Activated naive CD8-positive, alpha-beta T cell treated with anti-CD3 and anti-CD28 coated beads, Interleukin-2, amount 50 U/mL, for 24 hours (primary cell): ENCODE measurements at regions not wholly inside any gene's neighbourhood (a gene's known extent, or its start where the extent isn't known, plus 50 kb on each side); places are given as distances from the start of the nearest gene placed in this dataset.
"Not testable (repeated sequence)": the region's sequence is repeated elsewhere in the genome, so short reads cannot be mapped to it uniquely, and the experiment has no call there.

Source experiments
- ATAC-seq: fragments of 150-1000 bp; cut with Tn5 transposase; one replicate; pipeline ENCODE4 v1.10.0; 2021
- DNase-seq: peaks from one replicate; pipeline ENCODE4 v3.0.0; 2021
- H3K27ac Mint-ChIP-seq: one replicate; pipeline ENCODE4 v1.8.0; 2021; ENCODE audit warnings: mild to moderate bottlenecking, mixed read lengths
- H3K27me3 Mint-ChIP-seq: one replicate; pipeline ENCODE4 v1.8.0; 2021; ENCODE audit warnings: mixed read lengths
- H3K36me3 Mint-ChIP-seq: one replicate; pipeline ENCODE4 v1.8.0; 2021; ENCODE audit warnings: low read depth, mixed read lengths
- H3K4me1 Mint-ChIP-seq: one replicate; pipeline ENCODE4 v1.8.0; 2021; ENCODE audit warnings: mixed read lengths
- H3K4me3 Mint-ChIP-seq: one replicate; pipeline ENCODE4 v1.8.0; 2021; ENCODE audit warnings: mild to moderate bottlenecking, moderate library complexity, mixed read lengths
- H3K9me3 Mint-ChIP-seq: one replicate; pipeline ENCODE4 v1.8.0; 2021; ENCODE audit warnings: mixed read lengths

DNA sequence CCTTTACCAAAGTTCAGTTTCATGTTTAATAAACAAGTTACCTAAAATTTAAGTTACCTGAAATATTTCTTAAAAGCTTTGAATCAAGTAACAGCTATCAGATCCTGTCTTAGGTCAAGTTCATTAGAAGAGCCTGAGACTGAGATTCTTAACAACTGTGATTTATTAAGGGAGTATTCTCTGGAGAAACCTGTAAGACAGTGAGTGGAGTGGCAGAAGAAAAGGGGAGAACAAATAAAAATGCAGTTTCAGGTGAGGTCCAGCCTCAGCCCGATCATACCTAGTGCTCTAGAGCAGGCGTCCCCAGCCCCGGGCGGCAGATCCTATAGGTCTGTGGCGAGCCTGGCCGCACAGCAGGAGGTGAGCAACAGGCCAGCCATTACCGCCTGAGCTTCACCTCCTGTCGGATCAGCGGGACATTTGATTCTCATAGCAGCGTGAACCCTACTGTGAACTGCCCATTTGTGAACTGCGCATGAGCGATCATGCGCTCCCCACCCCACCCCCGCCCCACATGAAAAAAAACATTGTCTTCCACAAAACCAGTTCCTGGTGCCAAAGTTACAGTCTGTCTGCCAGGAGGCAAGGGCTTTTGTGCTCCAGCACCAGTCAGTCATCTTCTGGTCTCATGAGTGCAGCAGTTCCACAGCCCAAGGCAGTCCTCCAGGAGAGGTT, 59.2 kb upstream of the ADGRB3 start:
- no peak overlapping the region for H3K4me3 Mint-ChIP-seq
- DNase-seq: no peak
- no peaks in the 10 kb centered on the region for H3K9me3 Mint-ChIP-seq
- ATAC-seq: no peak
- no peaks in the 10 kb centered on the region for H3K36me3 Mint-ChIP-seq
- H3K27ac Mint-ChIP-seq: no peak overlapping the region
- H3K27me3 Mint-ChIP-seq: peaks cover 3% of the 10 kb centered on the region
- H3K4me1 Mint-ChIP-seq: no peaks in the 10 kb centered on the region

DNA sequence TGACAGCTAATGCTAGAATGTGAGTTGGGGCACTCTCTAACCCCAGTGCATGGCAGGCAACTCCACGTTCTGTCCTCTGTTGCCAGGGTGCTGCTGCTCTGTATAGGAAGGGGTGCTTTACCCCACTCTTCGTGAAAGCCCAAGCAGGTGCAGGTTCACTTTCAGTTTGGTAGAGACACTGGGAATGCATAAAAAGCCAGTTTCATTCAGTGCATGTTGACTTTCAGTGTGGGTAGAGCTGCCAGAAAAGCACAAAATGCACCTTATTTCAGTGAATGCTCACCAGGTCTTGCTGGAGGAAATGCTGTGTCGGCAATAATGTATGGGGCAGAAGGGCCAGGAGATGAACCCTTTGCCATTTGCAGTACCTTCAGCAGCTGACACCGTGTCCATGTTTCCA, 62.1 kb upstream of the ADGRB3 start:
- H3K4me3 Mint-ChIP-seq: no peak overlapping the region
- H3K27me3 Mint-ChIP-seq: peaks cover 3% of the 10 kb centered on the region
- no peak overlapping the region for H3K27ac Mint-ChIP-seq
- no peaks in the 10 kb centered on the region for H3K4me1 Mint-ChIP-seq
- ATAC-seq (no peak), DNase-seq (no peak)
- H3K36me3 Mint-ChIP-seq: no peaks in the 10 kb centered on the region
- H3K9me3 Mint-ChIP-seq: peaks cover 7% of the 10 kb centered on the region

DNA sequence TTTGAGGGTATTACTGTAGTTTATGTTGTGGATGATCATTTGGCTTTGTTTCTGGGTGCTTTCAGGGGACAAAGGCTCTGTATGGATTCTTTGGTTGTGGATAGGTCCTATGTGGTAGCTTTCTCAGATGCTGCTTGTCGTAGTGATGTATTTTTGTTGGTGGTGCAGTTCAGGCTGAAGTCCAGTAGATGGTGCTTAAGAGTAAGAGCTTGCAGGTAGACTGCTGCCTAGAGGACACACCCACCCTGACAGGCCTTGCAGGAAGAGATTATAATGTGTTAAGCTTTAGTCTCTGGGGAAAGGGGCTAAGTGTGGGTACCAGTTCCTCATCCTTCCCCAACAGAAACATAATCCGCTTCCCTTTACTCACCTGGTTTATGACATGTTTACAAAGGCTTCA, 62.6 kb upstream of the ADGRB3 start:
- peak; percentile 40 for ATAC-seq
- peaks cover 3% of the 10 kb centered on the region for H3K27me3 Mint-ChIP-seq
- DNase-seq: peak; percentile 3
- no peak overlapping the region for H3K4me3 Mint-ChIP-seq
- no peaks in the 10 kb centered on the region for H3K36me3 Mint-ChIP-seq
- H3K27ac Mint-ChIP-seq: no peak overlapping the region
- H3K9me3 Mint-ChIP-seq: peaks cover 11% of the 10 kb centered on the region
- H3K4me1 Mint-ChIP-seq: no peaks in the 10 kb centered on the region

DNA sequence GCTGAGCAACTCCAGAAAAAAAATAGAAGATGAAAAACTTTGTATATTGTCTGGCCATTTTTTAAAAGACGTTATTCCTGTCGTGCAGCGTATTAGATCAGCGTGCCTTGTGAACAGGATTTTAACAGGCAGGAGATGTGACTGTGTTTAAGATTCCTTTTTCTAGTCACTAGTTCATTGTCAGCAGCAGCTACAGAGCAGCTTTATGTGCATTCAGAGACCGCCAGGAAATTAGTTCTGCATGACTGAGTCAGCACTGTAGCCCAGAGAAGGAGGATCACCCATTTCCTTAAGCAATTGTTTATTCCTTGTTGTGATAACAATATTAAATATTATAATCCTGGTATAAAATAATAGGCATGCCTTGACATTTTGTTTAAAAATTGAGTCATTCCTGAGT, 75.4 kb upstream of the ADGRB3 start:
- Mint-ChIP-seq H3K4me1 (no peaks in the 10 kb centered on the region), H3K4me3 (no peak overlapping the region), H3K9me3 (no peaks in the 10 kb centered on the region), H3K27me3 (no peaks in the 10 kb centered on the region), H3K27ac (no peak overlapping the region), H3K36me3 (no peaks in the 10 kb centered on the region)
- no peak for DNase-seq
- ATAC-seq: no peak

DNA sequence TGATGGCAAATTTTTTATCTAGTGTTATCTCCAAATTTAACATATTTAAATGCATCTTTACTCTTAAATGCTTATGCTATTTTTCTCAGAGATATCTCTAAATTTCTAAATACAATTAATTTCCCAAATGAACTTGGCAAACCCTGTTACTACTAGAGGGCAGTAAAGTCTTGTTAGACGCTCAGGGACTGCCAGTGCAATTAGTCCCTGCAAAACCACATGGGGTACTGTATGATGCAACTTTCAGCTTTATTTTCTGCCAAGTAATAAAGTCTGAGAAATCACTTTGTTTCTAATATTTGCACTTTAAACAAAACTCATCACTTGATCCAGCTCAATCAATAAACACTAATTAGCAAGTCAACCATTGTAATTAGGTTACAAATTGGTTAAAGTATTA, 76.0 kb upstream of the ADGRB3 start:
- Mint-ChIP-seq H3K4me3 (no peak overlapping the region), H3K27me3 (no peaks in the 10 kb centered on the region), H3K9me3 (peaks cover under 1% of the 10 kb centered on the region), H3K36me3 (no peaks in the 10 kb centered on the region), H3K27ac (no peak overlapping the region), H3K4me1 (no peaks in the 10 kb centered on the region)
- DNase-seq: no peak
- ATAC-seq: no peak

DNA sequence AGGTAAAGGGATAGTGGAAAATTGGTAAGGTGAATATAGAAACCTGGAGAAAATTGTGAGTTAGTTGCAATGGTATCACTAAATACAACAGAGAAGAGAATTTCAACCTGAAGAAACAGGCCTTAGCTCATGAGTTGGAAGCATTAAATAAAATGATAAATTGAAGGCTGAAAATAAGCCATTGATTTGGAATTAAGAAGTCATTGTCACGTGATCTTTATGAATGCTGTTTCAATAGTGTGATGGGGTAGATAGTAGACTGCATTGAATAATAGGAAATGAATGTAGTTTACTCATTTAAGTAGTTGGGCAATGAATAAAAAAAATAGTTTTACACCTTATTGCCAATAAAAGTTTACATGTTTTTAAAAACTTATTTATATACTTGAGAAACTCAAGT, 88.5 kb upstream of the ADGRB3 start:
- Mint-ChIP-seq H3K4me3 (no peak overlapping the region), H3K27me3 (no peaks in the 10 kb centered on the region), H3K27ac (no peak overlapping the region), H3K4me1 (no peaks in the 10 kb centered on the region), H3K36me3 (no peaks in the 10 kb centered on the region), H3K9me3 (peaks cover 4% of the 10 kb centered on the region)
- ATAC-seq (no peak), DNase-seq (no peak)

DNA sequence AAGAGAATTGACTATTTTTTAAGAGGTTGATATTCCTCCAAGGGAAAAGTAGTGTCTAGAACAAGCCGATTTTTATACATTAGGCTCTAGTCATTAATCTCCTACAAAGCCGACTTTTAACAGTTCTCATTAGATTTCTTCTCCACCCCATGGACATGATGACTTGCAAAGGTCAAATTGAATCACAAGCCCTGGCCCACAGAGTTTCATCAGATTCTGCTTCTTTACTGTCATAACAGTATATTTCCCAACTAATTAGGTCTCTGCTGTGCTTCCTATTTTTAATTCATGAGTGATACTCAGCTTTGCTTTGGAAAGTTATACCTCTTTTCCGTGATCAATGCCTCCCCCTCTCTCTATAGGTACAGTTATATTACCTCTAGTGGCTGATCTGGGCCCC, 90.6 kb upstream of the ADGRB3 start:
- H3K4me1 Mint-ChIP-seq: no peaks in the 10 kb centered on the region
- no peak for DNase-seq
- no peak overlapping the region for H3K4me3 Mint-ChIP-seq
- H3K27me3 Mint-ChIP-seq: no peaks in the 10 kb centered on the region
- no peak overlapping the region for H3K27ac Mint-ChIP-seq
- ATAC-seq: no peak
- H3K9me3 Mint-ChIP-seq: no peaks in the 10 kb centered on the region
- no peaks in the 10 kb centered on the region for H3K36me3 Mint-ChIP-seq

DNA sequence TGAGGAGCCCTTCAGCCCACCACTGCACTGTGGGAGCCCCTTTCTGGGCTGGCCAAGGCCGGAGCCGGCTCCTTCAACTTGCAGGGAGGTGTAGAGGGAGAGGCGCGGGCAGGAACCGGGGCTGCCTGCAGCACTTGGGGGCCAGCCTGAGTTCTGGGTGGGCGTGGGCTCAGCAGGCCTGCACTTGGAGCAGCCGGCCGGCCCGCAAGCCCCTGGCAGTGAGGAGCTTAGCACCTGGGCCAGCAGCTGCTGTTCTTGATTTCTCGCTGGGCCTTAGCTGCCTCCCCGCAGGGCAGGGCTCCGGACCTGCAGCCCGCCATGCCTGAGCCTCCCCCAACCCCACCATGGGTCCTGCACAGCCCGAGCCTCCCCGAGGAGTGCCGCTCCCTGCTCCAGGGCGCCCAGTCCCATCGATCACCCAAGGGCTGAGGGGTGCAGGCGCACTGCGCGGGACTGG, 101.7 kb upstream of the ADGRB3 start:
- no peak overlapping the region for H3K27ac Mint-ChIP-seq
- H3K4me1 Mint-ChIP-seq: no peaks in the 10 kb centered on the region
- no peak for ATAC-seq
- no peaks in the 10 kb centered on the region for H3K27me3 Mint-ChIP-seq
- H3K4me3 Mint-ChIP-seq: no peak overlapping the region
- DNase-seq: no peak
- H3K36me3 Mint-ChIP-seq: no peaks in the 10 kb centered on the region
- peaks cover 4% of the 10 kb centered on the region for H3K9me3 Mint-ChIP-seq

DNA sequence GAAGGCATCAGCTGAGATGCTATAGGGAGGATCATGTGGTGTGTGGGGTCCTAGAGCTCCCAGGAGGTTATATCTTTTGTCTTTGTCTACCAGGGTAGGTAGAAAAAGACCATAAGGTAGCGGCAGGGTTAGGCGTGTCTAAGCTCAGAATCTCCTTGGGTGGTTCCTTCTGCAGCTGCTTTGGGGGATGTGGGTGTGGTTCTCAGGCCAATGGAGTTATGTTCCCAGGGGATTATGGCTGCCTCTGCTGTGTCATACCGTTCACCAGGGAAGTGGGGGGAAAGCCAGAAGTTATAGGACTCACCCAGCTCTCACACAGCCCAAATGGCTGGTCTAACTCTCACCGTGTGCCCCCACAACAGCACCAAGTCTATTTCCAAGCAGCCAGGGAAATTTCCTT, 107.4 kb upstream of the ADGRB3 start:
- no peak overlapping the region for H3K27ac Mint-ChIP-seq
- no peaks in the 10 kb centered on the region for H3K4me1 Mint-ChIP-seq
- no peak overlapping the region for H3K4me3 Mint-ChIP-seq

DNA sequence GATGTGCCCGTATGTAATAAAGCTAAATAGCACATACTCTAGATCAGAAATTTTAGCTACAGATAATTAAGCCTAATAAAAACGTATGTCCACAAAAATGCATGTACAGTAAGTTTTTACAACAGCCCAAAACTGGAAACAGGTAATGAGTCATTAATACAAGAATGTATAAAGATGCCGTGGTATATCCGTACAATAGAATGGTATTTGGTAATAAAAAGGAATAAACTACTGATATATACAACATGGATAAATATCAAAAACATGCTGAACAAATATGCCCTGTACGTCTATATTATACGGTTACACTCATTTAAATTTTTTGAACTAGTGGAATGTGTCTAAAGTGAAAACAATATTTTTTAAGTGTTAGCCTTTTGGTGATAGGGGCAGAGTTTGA, 128.2 kb upstream of the ADGRB3 start:
- H3K4me1 Mint-ChIP-seq: no peaks in the 10 kb centered on the region
- H3K9me3 Mint-ChIP-seq: peaks cover 17% of the 10 kb centered on the region
- H3K27ac Mint-ChIP-seq: no peak overlapping the region
- no peaks in the 10 kb centered on the region for H3K27me3 Mint-ChIP-seq
- no peaks in the 10 kb centered on the region for H3K36me3 Mint-ChIP-seq
- no peak for DNase-seq
- H3K4me3 Mint-ChIP-seq: no peak overlapping the region
- ATAC-seq: no peak

More for the DNA sequence above, 107.4 kb upstream of the ADGRB3 start:
- Mint-ChIP-seq H3K36me3 (no peaks in the 10 kb centered on the region), H3K27me3 (no peaks in the 10 kb centered on the region), H3K9me3 (peaks cover 7% of the 10 kb centered on the region)
- no peak for DNase-seq
- no peak for ATAC-seq

DNA sequence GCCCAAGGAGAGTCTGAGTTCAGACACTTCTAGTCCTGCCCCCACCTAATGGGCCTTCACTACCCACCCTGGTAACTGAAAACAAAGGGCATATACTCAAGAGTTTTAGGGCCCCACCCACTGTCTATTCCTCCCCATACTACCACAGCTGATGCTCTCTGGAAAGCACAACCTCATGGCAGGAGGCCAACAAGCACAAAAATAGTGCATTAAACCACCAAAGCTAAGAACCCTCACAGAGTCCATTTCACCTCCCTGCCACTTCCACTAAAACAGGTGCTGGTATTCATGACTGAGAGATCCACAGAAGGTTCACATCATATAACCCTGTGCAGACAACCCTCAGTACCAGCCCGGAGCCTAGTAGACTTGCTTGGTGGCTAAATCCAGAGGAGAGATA, 132.1 kb upstream of the ADGRB3 start:
- ATAC-seq (no peak), DNase-seq (no peak)
- H3K9me3 Mint-ChIP-seq: peaks cover 17% of the 10 kb centered on the region
- H3K27ac Mint-ChIP-seq: no peak overlapping the region
- H3K27me3 Mint-ChIP-seq: no peaks in the 10 kb centered on the region
- H3K36me3 Mint-ChIP-seq: no peaks in the 10 kb centered on the region
- H3K4me3 Mint-ChIP-seq: no peak overlapping the region
- H3K4me1 Mint-ChIP-seq: no peaks in the 10 kb centered on the region

DNA sequence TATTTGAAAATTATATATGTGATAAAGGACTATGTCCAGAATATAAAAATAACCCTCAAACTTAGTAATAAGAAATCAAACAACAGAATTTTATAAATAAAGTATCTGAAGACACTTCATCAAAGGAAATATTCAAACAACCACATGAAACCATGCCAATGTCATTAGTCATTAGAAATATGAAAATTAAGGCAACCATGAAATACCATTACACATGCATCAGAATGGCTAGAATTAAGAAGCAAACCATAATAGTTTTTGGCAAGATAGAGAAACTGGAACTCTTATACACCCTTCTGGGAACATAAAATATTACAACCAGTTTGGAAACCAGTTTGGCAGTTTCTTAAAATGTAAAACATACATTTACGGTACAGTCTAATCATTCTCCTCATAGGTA, 137.2 kb upstream of the ADGRB3 start:
- peaks cover 12% of the 10 kb centered on the region for H3K9me3 Mint-ChIP-seq
- no peak overlapping the region for H3K27ac Mint-ChIP-seq
- no peaks in the 10 kb centered on the region for H3K27me3 Mint-ChIP-seq
- ATAC-seq (no peak), DNase-seq (no peak)
- H3K4me1 Mint-ChIP-seq: no peaks in the 10 kb centered on the region
- H3K4me3 Mint-ChIP-seq: no peak overlapping the region
- no peaks in the 10 kb centered on the region for H3K36me3 Mint-ChIP-seq

DNA sequence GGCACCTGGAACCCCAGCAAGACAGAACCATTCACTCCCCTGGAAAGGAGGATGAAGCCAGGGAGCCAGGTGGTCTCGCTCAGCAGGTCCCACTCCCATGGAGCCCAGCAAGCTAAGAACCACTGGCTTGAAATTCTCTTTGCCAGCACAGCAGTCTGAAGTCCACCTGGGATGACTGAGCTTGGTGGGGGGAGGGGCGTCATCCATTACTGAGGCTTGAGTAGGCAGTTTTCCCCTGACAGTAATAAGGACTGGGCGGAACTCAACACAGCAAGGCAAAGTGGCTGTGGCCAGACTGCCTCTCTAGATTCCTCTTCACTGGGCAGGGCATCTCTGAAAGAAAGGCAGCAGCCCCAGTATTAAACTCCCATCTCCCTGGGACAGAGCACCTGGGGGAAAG, 140.2 kb upstream of the ADGRB3 start:
- not testable (repeated sequence) for H3K27ac Mint-ChIP-seq, H3K4me3 Mint-ChIP-seq, H3K36me3 Mint-ChIP-seq, DNase-seq, H3K27me3 Mint-ChIP-seq, H3K4me1 Mint-ChIP-seq, ATAC-seq
- peaks cover 18% of the 10 kb centered on the region for H3K9me3 Mint-ChIP-seq

DNA sequence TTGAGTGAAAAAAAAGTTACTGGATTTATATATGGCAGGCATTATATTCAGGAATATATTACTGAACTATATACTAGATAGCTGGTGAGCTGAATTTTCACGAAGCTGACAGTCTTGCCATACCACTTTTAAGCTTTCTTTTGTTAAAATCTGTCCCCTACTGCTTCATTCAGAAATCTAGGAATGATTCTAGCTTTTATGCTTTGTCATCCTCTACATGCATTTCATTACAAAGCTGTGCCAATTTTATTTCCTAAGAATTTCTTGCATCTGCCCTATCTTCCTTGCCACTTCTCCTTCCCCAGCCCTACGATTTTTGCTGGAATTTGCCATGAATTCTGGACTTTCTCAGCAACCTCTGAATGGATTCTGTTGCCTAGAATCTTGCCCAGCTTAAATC, 158.5 kb upstream of the ADGRB3 start:
- no peak overlapping the region for H3K4me3 Mint-ChIP-seq
- no peaks in the 10 kb centered on the region for H3K27me3 Mint-ChIP-seq
- no peaks in the 10 kb centered on the region for H3K4me1 Mint-ChIP-seq
- H3K36me3 Mint-ChIP-seq: no peaks in the 10 kb centered on the region
- ATAC-seq (no peak), DNase-seq (no peak)
- H3K9me3 Mint-ChIP-seq: peaks cover 8% of the 10 kb centered on the region
- H3K27ac Mint-ChIP-seq: no peak overlapping the region

DNA sequence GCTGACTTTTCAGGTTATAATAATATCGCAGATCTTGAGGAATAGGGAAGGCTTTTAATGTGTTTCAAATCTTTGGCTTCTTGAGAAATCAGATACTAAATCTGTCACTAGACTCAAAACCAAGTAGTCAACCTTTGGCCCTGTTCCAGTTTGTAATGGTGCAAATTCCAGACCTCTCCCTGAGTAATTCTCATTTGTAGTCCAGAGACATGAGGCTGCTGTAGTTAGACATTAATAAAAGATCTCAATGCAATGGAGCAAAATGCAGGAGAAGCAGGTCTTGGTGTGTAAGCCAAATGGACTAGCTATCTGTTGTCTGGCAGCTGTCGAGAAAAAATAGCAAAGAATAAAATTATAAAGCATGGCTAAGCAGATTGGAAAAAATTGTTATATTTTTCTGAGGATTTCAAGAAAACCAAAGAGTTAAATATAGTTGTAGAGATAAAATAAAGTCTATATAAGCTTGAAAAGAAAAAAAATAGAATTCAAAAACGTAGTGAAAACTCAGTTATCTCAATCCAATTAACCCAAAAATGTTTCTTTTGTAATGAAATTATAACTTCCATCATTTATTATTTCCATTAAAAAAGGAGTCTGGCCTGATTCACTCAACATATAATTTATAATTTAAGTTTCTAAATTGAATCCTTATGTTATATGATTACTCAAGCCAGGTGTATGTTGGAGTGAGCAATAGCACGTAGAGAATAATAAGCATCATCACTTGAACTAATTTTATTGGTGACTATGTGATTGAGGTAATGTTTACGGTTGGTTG, 161.5 kb upstream of the ADGRB3 start:
- H3K9me3 Mint-ChIP-seq: no peaks in the 10 kb centered on the region
- H3K4me3 Mint-ChIP-seq: no peak overlapping the region
- H3K27ac Mint-ChIP-seq: no peak overlapping the region
- ATAC-seq (no peak), DNase-seq (no peak)
- no peaks in the 10 kb centered on the region for H3K4me1 Mint-ChIP-seq
- H3K36me3 Mint-ChIP-seq: no peaks in the 10 kb centered on the region
- H3K27me3 Mint-ChIP-seq: no peaks in the 10 kb centered on the region
